ENCODE measurements at regions not wholly inside any gene's neighbourhood (a gene's known extent, or its start where the extent isn't known, plus 50 kb on each side); places are given as distances from the start of the nearest gene placed in this dataset.

GRCh38 chr4:35883108-35883507 lies 361.2 kb downstream of the ARAP2 start:
- intact Hi-C loops (cut with DNase I) = no loop called here
- no peak for ATAC-seq (ENCODE audit: poor library complexity)
- DNase-seq = no peak

- intact Hi-C loops (cut with DNase I) = no loop called here
- ATAC-seq (ENCODE audit: poor library complexity) (no peak), DNase-seq (no peak)
Measured at GRCh38 chr4:35884714-35885480, 359.4 kb downstream of the ARAP2 start.

GRCh38 chr4:35897808-35898207 lies 346.5 kb downstream of the ARAP2 start:
- no peak for ATAC-seq (ENCODE audit: poor library complexity)
- intact Hi-C loops (cut with DNase I) = no loop called here
- no peak for DNase-seq

- no peak for DNase-seq
- intact Hi-C loops (cut with DNase I) = no loop called here
- no peak for ATAC-seq (ENCODE audit: poor library complexity)
Measured at GRCh38 chr4:35900286-35901243, 343.7 kb downstream of the ARAP2 start.

GRCh38 chr4:35912174-35912573 lies 332.1 kb downstream of the ARAP2 start:
- intact Hi-C loops (cut with DNase I) = no loop called here
- ATAC-seq (ENCODE audit: poor library complexity) (no peak), DNase-seq (no peak)

- intact Hi-C loops (cut with DNase I) = no loop called here
- no peak for ATAC-seq (ENCODE audit: poor library complexity)
- no peak for DNase-seq
Measured at GRCh38 chr4:35918491-35918977, 325.8 kb downstream of the ARAP2 start.

GRCh38 chr4:35925806-35926205 lies 318.5 kb downstream of the ARAP2 start:
- no peak for ATAC-seq (ENCODE audit: poor library complexity)
- intact Hi-C loops (cut with DNase I) = no loop called here

GRCh38 chr4:35926788-35927187 lies 317.5 kb downstream of the ARAP2 start:
- DNase-seq = no peak
- no peak for ATAC-seq (ENCODE audit: poor library complexity)
- intact Hi-C loops (cut with DNase I) = no loop called here

More at GRCh38 chr4:35925806-35926205, 318.5 kb downstream of the ARAP2 start:
- no peak for DNase-seq

GRCh38 chr4:35933901-35934300 lies 310.4 kb downstream of the ARAP2 start:
- no peak for ATAC-seq (ENCODE audit: poor library complexity)
- intact Hi-C loops (cut with DNase I) = no loop called here
- DNase-seq = no peak

GRCh38 chr4:35934320-35934981 lies 309.9 kb downstream of the ARAP2 start:
- ATAC-seq (ENCODE audit: poor library complexity) = no peak
- DNase-seq = no peak
- intact Hi-C loops (cut with DNase I) = no loop called here

- ATAC-seq (ENCODE audit: poor library complexity) (no peak), DNase-seq (no peak)
- intact Hi-C loops (cut with DNase I) = no loop called here
Measured at GRCh38 chr4:35938936-35939335, 305.4 kb downstream of the ARAP2 start.

GRCh38 chr4:35939751-35940150 lies 304.6 kb downstream of the ARAP2 start:
- intact Hi-C loops (cut with DNase I) = no loop called here
- ATAC-seq (ENCODE audit: poor library complexity) (no peak), DNase-seq (no peak)

- DNase-seq = no peak
- intact Hi-C loops (cut with DNase I) = no loop called here
- ATAC-seq (ENCODE audit: poor library complexity) = no peak
Measured at GRCh38 chr4:35942092-35942491, 302.2 kb downstream of the ARAP2 start.

- intact Hi-C loops (cut with DNase I) = no loop called here
- DNase-seq = no peak
- ATAC-seq (ENCODE audit: poor library complexity) = no peak
Measured at GRCh38 chr4:35943606-35944005, 300.7 kb downstream of the ARAP2 start.

GRCh38 chr4:35948171-35948570 lies 296.1 kb downstream of the ARAP2 start:
- intact Hi-C loops (cut with DNase I) = no loop called here
- DNase-seq (no peak), ATAC-seq (ENCODE audit: poor library complexity) (no peak)

GRCh38 chr4:35950442-35950841 lies 293.9 kb downstream of the ARAP2 start:
- no peak for ATAC-seq (ENCODE audit: poor library complexity)

GRCh38 chr4:35952751-35953150 lies 291.6 kb downstream of the ARAP2 start:
- intact Hi-C loops (cut with DNase I) = no loop called here
- ATAC-seq (ENCODE audit: poor library complexity) = no peak
- DNase-seq = no peak

More at GRCh38 chr4:35950442-35950841, 293.9 kb downstream of the ARAP2 start:
- intact Hi-C loops (cut with DNase I) = no loop called here
- no peak for DNase-seq

- intact Hi-C loops (cut with DNase I) = no loop called here
- ATAC-seq (ENCODE audit: poor library complexity) (no peak), DNase-seq (no peak)
Measured at GRCh38 chr4:35963383-35963782, 280.9 kb downstream of the ARAP2 start.

GRCh38 chr4:35963974-35964515 lies 280.3 kb downstream of the ARAP2 start:
- ATAC-seq (ENCODE audit: poor library complexity) (no peak), DNase-seq (no peak)
- intact Hi-C loops (cut with DNase I) = no loop called here
